HepG2 (cell line): ENCODE measurements at regions not wholly inside any gene's neighbourhood (a gene's known extent, or its start where the extent isn't known, plus 50 kb on each side); places are given as distances from the start of the nearest gene placed in this dataset.

Source experiments
- ATAC-seq: fragments of 200-7000 bp; cut with Tn5 transposase; 3 replicates; pipeline ENCODE4 v1.9.1; 2020; ENCODE audit warnings: mild to moderate bottlenecking, moderate library complexity
- BruUV-seq: library from RNA; stranded (reverse); fragments of 400-500 nt; replicated peaks from 2 replicates; lab custom pipeline; 2021; lab: Mats Ljungman, UMichigan
- CTCF ChIA-PET: fragments of 300-600 bp; formaldehyde crosslinking; extraction: SDS; loops from one replicate; lab custom pipeline; 2021; ENCODE audit warnings: low total read pairs, inconsistent platforms, low intra/inter-chr PET ratio; lab: Yijun Ruan, JAX
- POLR2A ChIA-PET: fragments of 350-600 bp; sonication (Branson Sonifier 250); formaldehyde crosslinking; loops from one replicate; lab custom pipeline; 2020; ENCODE audit warnings: antibody characterized with exemption, inconsistent platforms; lab: Yijun Ruan, JAX
- DNase-seq: peaks from one replicate; pipeline ENCODE4 v3.0.0-alpha.2; 2015; ENCODE audit warnings: low spot score
- FAIRE-seq: peaks from 3 replicates; lab custom pipeline; 2011; peaks lifted over from hg19 to GRCh38; lab: Jason Lieb, UNC
- H2AFZ ChIP-seq: one replicate; pipeline ENCODE4 v1.6.1; 2011; ENCODE audit warnings: low read length, inconsistent platforms
- H3K27ac ChIP-seq: fragments of 300-600 bp; 3 replicates; pipeline ENCODE4 v1.8.0; 2011; ENCODE audit warnings: mixed run types, mild to moderate bottlenecking, mixed read lengths, low read length, inconsistent platforms; ENCODE audit not compliant: insufficient read depth; ENCODE audit errors: extremely low read length
- H3K27me3 ChIP-seq, 2 experiments: fragments of 200-600 bp in 1 of 2; 2 replicates in 1 of 2; 3 replicates in 1 of 2; pipeline versions ENCODE4 v1.6.0 to v1.8.0; 2011; ENCODE audit warnings: low read length in 2 of 2, mild to moderate bottlenecking in 2 of 2, moderate library complexity in 2 of 2, inconsistent platforms in 1 of 2; ENCODE audit not compliant: insufficient read depth in 2 of 2, control insufficient read depth in 1 of 2
- H3K36me3 ChIP-seq, 2 experiments: fragments of 200-600 bp in 1 of 2; replicated peaks in 1 of 2; 2 replicates in 1 of 2; 3 replicates in 1 of 2; pipeline versions ENCODE4 v1.5.1 to v1.8.0; 2011; ENCODE audit warnings: low read length in 2 of 2, inconsistent platforms in 1 of 2; ENCODE audit not compliant: insufficient read depth in 2 of 2, control insufficient read depth in 1 of 2
- H3K4me1 ChIP-seq: 2 replicates; pipeline ENCODE4 v1.5.1; 2012; ENCODE audit warnings: low read length, inconsistent platforms; ENCODE audit not compliant: insufficient read depth
- H3K4me2 ChIP-seq: 2 replicates; pipeline ENCODE4 v1.6.0; 2011; ENCODE audit warnings: low read depth, low read length, inconsistent platforms
- H3K4me3 ChIP-seq, 3 experiments: fragments of 200-600 bp in 1 of 3; sonication (generic), shearing (Covaris generic) in 1 of 3; replicated peaks in 1 of 3; 2 replicates each; pipeline ENCODE4 v1.5.1; 2011 to 2016; ENCODE audit warnings: low read length in 3 of 3, inconsistent platforms in 2 of 3, low read depth in 2 of 3, mild to moderate bottlenecking in 2 of 3, control low read depth in 1 of 3, mixed read lengths in 1 of 3; ENCODE audit not compliant: insufficient read depth in 1 of 3
- H3K79me2 ChIP-seq: one replicate; pipeline ENCODE4 v1.6.1; 2011; ENCODE audit warnings: low read length, inconsistent platforms; ENCODE audit not compliant: insufficient read depth
- H3K9ac ChIP-seq: 2 replicates; pipeline ENCODE4 v1.6.0; 2011; ENCODE audit warnings: mild to moderate bottlenecking, low read depth, low read length, inconsistent platforms; ENCODE audit not compliant: insufficient read depth
- H3K9me3 ChIP-seq: 2 replicates; pipeline ENCODE4 v1.5.1; 2012; ENCODE audit warnings: mild to moderate bottlenecking, low read length
- H4K20me1 ChIP-seq: 2 replicates; pipeline ENCODE4 v1.6.0; 2011; ENCODE audit warnings: inconsistent platforms, mild to moderate bottlenecking, low read length, moderate library complexity; ENCODE audit not compliant: insufficient read depth
- ARHGAP35 ChIP-seq: sonication (generic); formaldehyde crosslinking; IDR thresholded peaks from 2 replicates; pipeline ENCODE4 v1.9.0; 2022; ENCODE audit warnings: mild to moderate bottlenecking, inconsistent platforms, moderate library complexity, missing genetic modification reagents, borderline replicate concordance
- FUBP1 ChIP-seq: sonication (generic); formaldehyde crosslinking; IDR thresholded peaks from 2 replicates; pipeline ENCODE4 v1.5.1; 2020; ENCODE audit warnings: missing genetic modification reagents, mild to moderate bottlenecking, borderline replicate concordance
- KDM5A ChIP-seq: fragments of 200-600 bp; sonication (generic); IDR thresholded peaks from 2 replicates; pipeline ENCODE4 v1.7.0; 2018; ENCODE audit warnings: antibody characterized with exemption, mild to moderate bottlenecking, low read length, borderline replicate concordance
- MAFF ChIP-seq: IDR thresholded peaks from 2 replicates; pipeline ENCODE4 v1.6.1; 2011; ENCODE audit warnings: low read depth, low read length, improper control_type of control experiment
- MAFK ChIP-seq, 2 experiments: IDR thresholded peaks in 1 of 2; conservative IDR thresholded peaks in 1 of 2; 2 replicates each; pipeline ENCODE4 v1.6.1; 2011; ENCODE audit warnings: improper control_type of control experiment in 2 of 2, low read length in 2 of 2
- NFAT5 ChIP-seq: sonication (generic); formaldehyde crosslinking; IDR thresholded peaks from 2 replicates; pipeline ENCODE4 v1.4.0; 2020; ENCODE audit warnings: missing genetic modification reagents
- NR1H2 ChIP-seq: sonication (generic); formaldehyde crosslinking; IDR thresholded peaks from 2 replicates; pipeline ENCODE4 v1.8.1; 2022; ENCODE audit warnings: low read depth, missing genetic modification reagents, borderline replicate concordance
- SCMH1 ChIP-seq: sonication (generic); formaldehyde crosslinking; IDR thresholded peaks from 2 replicates; pipeline ENCODE4 v1.9.0; 2021; ENCODE audit warnings: missing genetic modification reagents, mild to moderate bottlenecking, borderline replicate concordance
- TOE1 ChIP-seq: sonication (generic); formaldehyde crosslinking; IDR thresholded peaks from 2 replicates; pipeline ENCODE4 v1.4.0; 2020; ENCODE audit warnings: mild to moderate bottlenecking, missing genetic modification reagents
- ZNF296 ChIP-seq: sonication (generic); formaldehyde crosslinking; conservative IDR thresholded peaks from 2 replicates; pipeline ENCODE4 v1.5.0; 2020; ENCODE audit warnings: mild to moderate bottlenecking, missing genetic modification reagents
- ZNF75D ChIP-seq: sonication (generic); formaldehyde crosslinking; IDR thresholded peaks from 2 replicates; pipeline ENCODE4 v1.8.1; 2023; ENCODE audit warnings: missing genetic modification reagents, mild to moderate bottlenecking, borderline replicate concordance
- WGBS: methylation state at CpG from one replicate; pipeline ENCODE4 v1.1.6; 2017; ENCODE audit warnings: low lambda C conversion rate; 5-methylcytosine and 5-hydroxymethylcytosine counted together
- in situ Hi-C: cut with HindIII; loops from 2 replicates; pipeline ENCODE4 v1.10.0; 2017; ENCODE audit warnings: low pct_unique_long_range_greater_than_20kb; ENCODE audit not compliant: extremely low pct_ligation_motif_present
- intact Hi-C: fragments of 100-400 bp; cut with micrococcal nuclease; formaldehyde crosslinking; loops from one replicate; pipeline ENCODE4 v1.10.0; 2022; ENCODE audit not compliant: unreplicated experiment

DNA sequence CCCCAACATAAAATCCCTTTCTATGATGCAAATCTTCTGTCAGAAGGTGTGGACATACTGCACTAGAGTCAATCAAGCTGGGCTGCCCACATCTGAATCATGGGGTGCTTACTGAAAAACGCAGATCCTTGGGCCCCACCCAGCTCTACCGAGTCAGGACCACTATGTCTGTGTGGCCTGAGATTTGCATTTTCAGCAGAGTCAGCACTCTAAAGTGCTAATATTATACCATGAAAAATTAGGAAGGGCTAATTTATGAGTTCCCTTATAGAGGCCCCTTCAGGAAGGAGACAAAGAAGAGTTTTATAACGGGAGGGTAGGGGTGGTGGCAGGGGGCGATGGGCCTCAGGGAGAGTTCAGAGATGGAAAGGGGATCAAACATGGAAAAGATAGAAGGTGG is 163.3 kb upstream of the NABP1 start:
- Histone ChIP-seq H3K4me1 (peaks cover 11% of the 10 kb centered on the region), H3K27ac (no peak overlapping the region), H3K4me3 (no peak overlapping the region), H3K36me3 (no peaks in the 10 kb centered on the region), H2AFZ (no peak overlapping the region), H3K27me3 (peaks cover 0 to 7% of the 10 kb centered on the region in 2 experiments; a peak in 2 of 5 replicates), H3K79me2 (no peaks in the 10 kb centered on the region), H3K4me2 (no peak overlapping the region), H4K20me1 (no peaks in the 10 kb centered on the region), H3K9ac (no peak overlapping the region), H3K9me3 (no peaks in the 10 kb centered on the region)
- intact Hi-C loops, result no loop called here
- DNase-seq, result no peak
- TF ChIP-seq MAFF, result peak; percentile 69
- TF ChIP-seq FUBP1 (CRISPR knock-in tag), result no peak
- TF ChIP-seq MAFK (conservative IDR thresholded peaks at IDR 0.05 in 1 of 2, IDR thresholded peaks at IDR 0.05 in 1 of 2; ENCODE audit: low read length in 2 of 2), result peak; percentile 76 to 84
- no peak for ATAC-seq
- in situ Hi-C loops, result loop anchor here (25.0 kb wide), 1 partner anchor 452 kb away; no protein-coding TSS in a partner anchor
- no peak for FAIRE-seq
- no TSS peak for BruUV-seq
- POLR2A ChIA-PET, result no interaction called here
- CTCF ChIA-PET, result no interaction called here
- WGBS, result 12% methylated on average over 3 of the region's 4 CpGs

- FAIRE-seq, result no peak
- in situ Hi-C loops, result loop anchor here (25.0 kb wide), 1 partner anchor 453 kb away; no protein-coding TSS in a partner anchor
- POLR2A ChIA-PET, result no interaction called here
These were observed 162.4 kb upstream of the NABP1 start for GRCh38 chr2:191515551-191515950.

More at GRCh38 chr2:191515551-191515950, 162.4 kb upstream of the NABP1 start:
- Histone ChIP-seq H3K27ac (no peak overlapping the region), H3K36me3 (no peaks in the 10 kb centered on the region), H3K27me3 (peaks cover 0 to 11% of the 10 kb centered on the region in 2 experiments; a peak in 2 of 5 replicates), H3K4me1 (peaks cover 11% of the 10 kb centered on the region), H3K9ac (no peak overlapping the region), H3K4me2 (no peak overlapping the region), H2AFZ (no peak overlapping the region), H4K20me1 (no peaks in the 10 kb centered on the region), H3K79me2 (no peaks in the 10 kb centered on the region), H3K4me3 (no peak overlapping the region), H3K9me3 (no peaks in the 10 kb centered on the region)
- no peak for TF ChIP-seq NR1H2 (CRISPR knock-in tag)
- no peak for TF ChIP-seq NFAT5 (CRISPR knock-in tag)
- TF ChIP-seq KDM5A, result no peak
- no peak for TF ChIP-seq TOE1 (CRISPR knock-in tag)
- TF ChIP-seq ZNF296 (CRISPR knock-in tag), result no peak
- no peak for TF ChIP-seq ARHGAP35
- no peak for TF ChIP-seq ZNF75D (CRISPR knock-in tag)
- no peak for TF ChIP-seq SCMH1 (CRISPR knock-in tag)
- CTCF ChIA-PET, result no interaction called here
- ATAC-seq (no peak), DNase-seq (no peak)
- intact Hi-C loops, result no loop called here
- BruUV-seq, result no TSS peak
- WGBS, result 23% methylated on average over 3 of the region's 3 CpGs
